ENCODE measurements at regions not wholly inside any gene's neighbourhood (a gene's known extent, or its start where the extent isn't known, plus 50 kb on each side); places are given as distances from the start of the nearest gene placed in this dataset.
"Not testable (repeated sequence)": the region's sequence is repeated elsewhere in the genome, so short reads cannot be mapped to it uniquely, and the experiment has no call there.

DNA sequence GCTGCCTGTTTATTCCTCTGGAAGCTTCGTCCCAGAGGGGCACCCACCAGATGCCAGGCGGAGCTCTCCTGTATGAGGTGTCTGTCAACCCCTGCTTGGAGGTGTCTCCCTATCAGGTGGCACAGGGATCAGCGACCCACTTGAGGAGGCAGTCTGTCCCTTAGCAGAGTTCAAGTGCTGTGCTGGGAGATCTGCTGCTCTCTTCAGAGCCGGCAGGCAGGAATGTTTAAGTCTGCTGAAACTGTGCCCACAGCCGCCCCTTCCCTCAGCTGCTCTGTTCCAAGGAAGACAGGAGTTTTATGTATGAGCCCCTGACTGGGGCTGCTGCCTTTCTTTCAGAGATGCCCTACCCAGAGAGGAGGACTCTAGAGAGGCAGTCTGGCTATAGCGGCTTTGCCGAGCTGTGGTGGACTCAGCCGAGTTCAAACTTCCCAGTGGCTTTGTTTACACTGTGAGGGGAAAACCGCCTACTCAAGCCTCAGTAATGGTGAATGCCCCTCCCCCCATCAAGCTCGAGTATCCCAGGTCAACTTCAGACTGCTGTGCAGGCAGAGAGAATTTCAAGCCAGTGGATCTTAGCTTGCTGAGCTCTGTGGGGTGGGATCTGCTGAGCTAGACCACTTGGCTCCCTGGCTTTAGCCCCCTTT is 279.8 kb downstream of the TTC8 start:
- H4K91ac ChIP-seq (ENCODE audit: low read depth, low read length, poor library complexity); H3K4me3 ChIP-seq (ENCODE audit: low read length in 2 of 2); H3K4me1 ChIP-seq (ENCODE audit: control insufficient read depth in 2 of 2, insufficient read depth in 1 of 2, low read depth in 1 of 2, low read length in 2 of 2); H3K27me3 ChIP-seq (ENCODE audit: control insufficient read depth in 3 of 3, insufficient read depth in 3 of 3, low read depth in 1 of 3, low read length in 3 of 3); H3K27ac ChIP-seq (replicated peaks; ENCODE audit: low read length); H2BK12ac ChIP-seq (ENCODE audit: low read length); H2AK5ac ChIP-seq (ENCODE audit: low read depth, low read length); H3K18ac ChIP-seq (ENCODE audit: low read length); H3K9me3 ChIP-seq (replicated peaks in 1 of 2; ENCODE audit: control insufficient read depth in 2 of 2, insufficient read depth in 1 of 2, low read depth in 1 of 2, low read length in 2 of 2); H2BK120ac ChIP-seq (ENCODE audit: low read depth, low read length); H3K4ac ChIP-seq (ENCODE audit: low read length); H3K23ac ChIP-seq (ENCODE audit: low read depth, low read length, poor library complexity); H3K36me3 ChIP-seq (replicated peaks in 1 of 2; ENCODE audit: control insufficient read depth in 2 of 2, insufficient read depth in 2 of 2, low read length in 2 of 2); H3K4me2 ChIP-seq (ENCODE audit: insufficient read depth, low read length, poor library complexity, severe bottlenecking); H2BK15ac ChIP-seq (ENCODE audit: low read length); H3K14ac ChIP-seq (ENCODE audit: low read length); DNase-seq (ENCODE audit: low spot score); H3K9ac ChIP-seq (ENCODE audit: low read depth, low read length, poor library complexity); H4K8ac ChIP-seq (ENCODE audit: low read depth, low read length); H2BK5ac ChIP-seq (ENCODE audit: low read length); H3K79me1 ChIP-seq (ENCODE audit: low read depth, low read length): not testable (repeated sequence)
- no CpG with 5 or more reads among the region's 10 CpGs for WGBS, 2 donors (ENCODE audit: extremely low coverage in 2 of 2, insufficient read length in 2 of 2, insufficient replicate concordance in 1 of 2)
- peak overlapping the region; percentile 29 for H2AFZ ChIP-seq (ENCODE audit: low read length)

DNA sequence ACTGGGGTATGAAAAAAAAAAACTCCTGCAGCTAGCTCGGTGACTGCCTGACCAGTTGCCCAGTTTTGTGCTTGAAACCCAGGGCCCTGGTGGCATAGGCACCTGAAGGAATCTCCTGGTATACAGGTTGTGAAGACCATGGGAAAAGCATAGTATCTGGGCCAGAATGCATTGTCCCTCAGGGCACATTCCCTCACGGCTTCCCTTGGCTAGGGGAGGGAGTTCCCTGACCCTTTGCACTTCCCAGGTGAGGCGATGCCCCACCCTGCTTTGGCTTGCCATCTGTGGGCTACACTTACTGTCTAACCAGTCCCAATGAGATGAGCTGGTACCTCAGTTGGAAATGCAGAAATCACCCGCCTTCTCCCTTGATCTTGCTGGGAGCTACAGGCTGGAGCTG is 280.4 kb downstream of the TTC8 start:
- H3K27me3 ChIP-seq (ENCODE audit: control insufficient read depth in 3 of 3, insufficient read depth in 3 of 3, low read depth in 1 of 3, low read length in 3 of 3); H3K4ac ChIP-seq (ENCODE audit: low read length); H3K4me2 ChIP-seq (ENCODE audit: insufficient read depth, low read length, poor library complexity, severe bottlenecking); H3K9ac ChIP-seq (ENCODE audit: low read depth, low read length, poor library complexity); H2BK12ac ChIP-seq (ENCODE audit: low read length); DNase-seq (ENCODE audit: low spot score); H2BK5ac ChIP-seq (ENCODE audit: low read length); H3K4me3 ChIP-seq (ENCODE audit: low read length in 2 of 2); H2BK120ac ChIP-seq (ENCODE audit: low read depth, low read length); H3K79me1 ChIP-seq (ENCODE audit: low read depth, low read length); H3K4me1 ChIP-seq (ENCODE audit: control insufficient read depth in 2 of 2, insufficient read depth in 1 of 2, low read depth in 1 of 2, low read length in 2 of 2); H3K27ac ChIP-seq (replicated peaks; ENCODE audit: low read length); H3K18ac ChIP-seq (ENCODE audit: low read length); H2AFZ ChIP-seq (ENCODE audit: low read length); H3K14ac ChIP-seq (ENCODE audit: low read length); H2BK15ac ChIP-seq (ENCODE audit: low read length); H4K8ac ChIP-seq (ENCODE audit: low read depth, low read length); H3K23ac ChIP-seq (ENCODE audit: low read depth, low read length, poor library complexity); H3K9me3 ChIP-seq (replicated peaks in 1 of 2; ENCODE audit: control insufficient read depth in 2 of 2, insufficient read depth in 1 of 2, low read depth in 1 of 2, low read length in 2 of 2); H3K36me3 ChIP-seq (replicated peaks in 1 of 2; ENCODE audit: control insufficient read depth in 2 of 2, insufficient read depth in 2 of 2, low read length in 2 of 2); H2AK5ac ChIP-seq (ENCODE audit: low read depth, low read length); H4K91ac ChIP-seq (ENCODE audit: low read depth, low read length, poor library complexity): not testable (repeated sequence)
- no CpG with 5 or more reads among the region's 4 CpGs for WGBS, 2 donors (ENCODE audit: extremely low coverage in 2 of 2, insufficient read length in 2 of 2, insufficient replicate concordance in 1 of 2)

Data from neuronal stem cell (in vitro differentiated cells).